ENCODE measurements at regions not wholly inside any gene's neighbourhood (a gene's known extent, or its start where the extent isn't known, plus 50 kb on each side); places are given as distances from the start of the nearest gene placed in this dataset.

DNA sequence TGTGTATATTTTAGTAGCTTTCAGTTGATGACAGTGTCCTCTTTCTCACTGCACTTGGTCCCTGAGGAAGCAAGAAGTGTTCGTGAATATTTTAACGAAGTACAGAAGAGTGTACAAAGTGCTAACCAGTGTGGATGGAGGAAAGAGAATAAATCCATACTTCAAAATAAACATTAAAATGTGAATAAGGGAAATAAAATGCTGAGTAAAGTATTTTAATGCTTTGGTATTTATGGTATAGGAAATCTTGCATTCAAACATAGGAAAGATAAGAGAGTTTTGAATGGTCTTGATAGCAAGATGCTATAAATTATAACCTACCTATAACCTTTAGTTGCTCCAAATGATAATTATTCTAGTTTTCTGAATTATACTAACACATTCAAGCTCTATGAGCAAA lies 493.4 kb upstream of the EYS start:
- H3K4me3 Mint-ChIP-seq: no peak overlapping the region
- no peak overlapping the region for H3K27ac Mint-ChIP-seq
- TF ChIP-seq, protein P1, sequence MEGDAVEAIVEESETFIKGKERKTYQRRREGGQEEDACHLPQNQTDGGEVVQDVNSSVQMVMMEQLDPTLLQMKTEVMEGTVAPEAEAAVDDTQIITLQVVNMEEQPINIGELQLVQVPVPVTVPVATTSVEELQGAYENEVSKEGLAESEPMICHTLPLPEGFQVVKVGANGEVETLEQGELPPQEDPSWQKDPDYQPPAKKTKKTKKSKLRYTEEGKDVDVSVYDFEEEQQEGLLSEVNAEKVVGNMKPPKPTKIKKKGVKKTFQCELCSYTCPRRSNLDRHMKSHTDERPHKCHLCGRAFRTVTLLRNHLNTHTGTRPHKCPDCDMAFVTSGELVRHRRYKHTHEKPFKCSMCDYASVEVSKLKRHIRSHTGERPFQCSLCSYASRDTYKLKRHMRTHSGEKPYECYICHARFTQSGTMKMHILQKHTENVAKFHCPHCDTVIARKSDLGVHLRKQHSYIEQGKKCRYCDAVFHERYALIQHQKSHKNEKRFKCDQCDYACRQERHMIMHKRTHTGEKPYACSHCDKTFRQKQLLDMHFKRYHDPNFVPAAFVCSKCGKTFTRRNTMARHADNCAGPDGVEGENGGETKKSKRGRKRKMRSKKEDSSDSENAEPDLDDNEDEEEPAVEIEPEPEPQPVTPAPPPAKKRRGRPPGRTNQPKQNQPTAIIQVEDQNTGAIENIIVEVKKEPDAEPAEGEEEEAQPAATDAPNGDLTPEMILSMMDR (IDR thresholded peaks at IDR 0.05; ENCODE audit: unreplicated experiment in 3 of 3): no peak
- H3K9me3 Mint-ChIP-seq: no peaks in the 10 kb centered on the region
- no peaks in the 10 kb centered on the region for H3K4me1 Mint-ChIP-seq
- H3K27me3 Mint-ChIP-seq (ENCODE audit: low read depth): no peaks in the 10 kb centered on the region
- no peaks in the 10 kb centered on the region for H3K36me3 Mint-ChIP-seq (ENCODE audit: low read depth)

- Mint-ChIP-seq H3K4me1 (no peaks in the 10 kb centered on the region), H3K27ac (no peak overlapping the region), H3K36me3 (ENCODE audit: low read depth) (no peaks in the 10 kb centered on the region), H3K4me3 (no peak overlapping the region), H3K9me3 (no peaks in the 10 kb centered on the region), H3K27me3 (ENCODE audit: low read depth) (no peaks in the 10 kb centered on the region)
- TF ChIP-seq, protein P1 (IDR thresholded peaks at IDR 0.05; ENCODE audit: unreplicated experiment in 3 of 3): no peak
Measured at GRCh38 chr6:66199171-66199570, 492.1 kb upstream of the EYS start.

- Mint-ChIP-seq H3K27me3 (ENCODE audit: low read depth) (no peaks in the 10 kb centered on the region), H3K36me3 (ENCODE audit: low read depth) (no peaks in the 10 kb centered on the region), H3K4me1 (no peaks in the 10 kb centered on the region), H3K9me3 (no peaks in the 10 kb centered on the region), H3K27ac (no peak overlapping the region), H3K4me3 (no peak overlapping the region)
- TF ChIP-seq, protein P1 (IDR thresholded peaks at IDR 0.05; ENCODE audit: unreplicated experiment in 3 of 3): no peak
Measured at GRCh38 chr6:66198062-66198624, 491.1 kb upstream of the EYS start.

DNA sequence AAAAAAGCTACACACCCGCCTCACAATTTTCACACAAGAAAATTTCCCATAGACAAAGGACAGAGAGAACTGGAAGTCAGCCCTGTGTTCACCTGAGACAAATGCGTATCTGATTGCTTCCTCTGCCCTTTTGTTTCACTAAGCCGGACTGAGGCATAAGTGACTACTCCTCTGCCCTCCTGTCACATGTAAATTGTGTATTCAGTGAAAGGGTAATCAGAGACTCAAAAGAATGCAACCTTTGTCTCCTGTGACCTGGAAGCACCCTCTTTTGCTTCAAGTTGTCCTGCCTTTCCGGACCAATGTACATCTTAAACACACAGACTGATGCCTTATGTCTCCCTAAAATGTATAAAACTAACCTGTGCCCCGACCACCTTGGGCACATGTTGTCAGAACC lies 483.8 kb upstream of the EYS start:
- no peak overlapping the region for H3K27ac Mint-ChIP-seq
- TF ChIP-seq, protein P1 (IDR thresholded peaks at IDR 0.05; ENCODE audit: unreplicated experiment in 3 of 3): no peak
- H3K36me3 Mint-ChIP-seq (ENCODE audit: low read depth): no peaks in the 10 kb centered on the region
- H3K9me3 Mint-ChIP-seq: peaks cover 2% of the 10 kb centered on the region
- H3K27me3 Mint-ChIP-seq (ENCODE audit: low read depth): no peaks in the 10 kb centered on the region
- H3K4me3 Mint-ChIP-seq: no peak overlapping the region
- H3K4me1 Mint-ChIP-seq: no peaks in the 10 kb centered on the region

DNA sequence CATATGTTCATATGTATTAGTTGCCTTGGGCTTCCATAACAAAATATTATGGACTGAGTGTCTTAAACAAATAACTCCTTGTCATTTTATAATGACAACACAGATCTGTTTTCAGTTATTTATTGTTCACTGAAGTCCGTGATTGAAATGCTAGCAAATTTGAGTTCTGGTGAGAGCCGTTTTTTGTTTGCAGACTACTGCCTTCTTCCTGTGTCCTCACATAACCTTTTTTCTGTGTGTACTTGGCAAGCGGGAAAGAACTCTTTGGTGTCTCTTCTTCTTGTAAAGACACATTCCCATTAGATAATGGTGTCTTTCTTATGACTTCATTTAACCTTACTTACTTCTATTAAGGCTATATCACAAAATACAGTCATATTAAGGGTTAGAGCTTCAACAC lies 482.9 kb upstream of the EYS start:
- Mint-ChIP-seq H3K4me1 (no peaks in the 10 kb centered on the region), H3K27me3 (ENCODE audit: low read depth) (no peaks in the 10 kb centered on the region), H3K36me3 (ENCODE audit: low read depth) (no peaks in the 10 kb centered on the region), H3K27ac (no peak overlapping the region), H3K9me3 (peaks cover 2% of the 10 kb centered on the region), H3K4me3 (no peak overlapping the region)
- TF ChIP-seq, protein P1 (IDR thresholded peaks at IDR 0.05; ENCODE audit: unreplicated experiment in 3 of 3): no peak

DNA sequence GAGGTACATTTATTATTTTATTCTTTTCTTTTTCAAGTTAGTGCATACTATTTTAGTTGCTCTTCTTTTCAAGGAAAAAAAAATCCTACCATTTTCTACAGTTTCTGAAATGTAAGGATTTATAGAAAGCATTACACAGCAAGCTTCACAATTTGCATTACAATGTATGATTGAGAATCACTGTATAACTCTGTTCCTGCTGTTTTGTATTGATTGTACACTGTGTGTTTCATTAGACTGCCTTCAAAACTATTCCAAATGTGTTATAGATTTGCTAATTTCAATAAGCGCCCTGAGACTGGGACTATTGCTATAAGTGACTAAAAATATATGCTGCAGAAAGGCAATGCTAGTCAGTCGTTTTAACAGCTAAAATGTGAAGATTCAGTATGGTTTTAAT lies 479.7 kb upstream of the EYS start:
- H3K4me1 Mint-ChIP-seq: no peaks in the 10 kb centered on the region
- H3K27ac Mint-ChIP-seq: no peak overlapping the region
- TF ChIP-seq, protein P1 (IDR thresholded peaks at IDR 0.05; ENCODE audit: unreplicated experiment in 3 of 3): no peak
- no peak overlapping the region for H3K4me3 Mint-ChIP-seq
- peaks cover 2% of the 10 kb centered on the region for H3K9me3 Mint-ChIP-seq
- H3K27me3 Mint-ChIP-seq (ENCODE audit: low read depth): no peaks in the 10 kb centered on the region
- H3K36me3 Mint-ChIP-seq (ENCODE audit: low read depth): no peaks in the 10 kb centered on the region

Measured in nephron (organoid).